ENCODE measurements at regions not wholly inside any gene's neighbourhood (a gene's known extent, or its start where the extent isn't known, plus 50 kb on each side); places are given as distances from the start of the nearest gene placed in this dataset.
A peak's percentile ranks its signal among the peaks of the same experiment; 100 is the strongest.

DNA sequence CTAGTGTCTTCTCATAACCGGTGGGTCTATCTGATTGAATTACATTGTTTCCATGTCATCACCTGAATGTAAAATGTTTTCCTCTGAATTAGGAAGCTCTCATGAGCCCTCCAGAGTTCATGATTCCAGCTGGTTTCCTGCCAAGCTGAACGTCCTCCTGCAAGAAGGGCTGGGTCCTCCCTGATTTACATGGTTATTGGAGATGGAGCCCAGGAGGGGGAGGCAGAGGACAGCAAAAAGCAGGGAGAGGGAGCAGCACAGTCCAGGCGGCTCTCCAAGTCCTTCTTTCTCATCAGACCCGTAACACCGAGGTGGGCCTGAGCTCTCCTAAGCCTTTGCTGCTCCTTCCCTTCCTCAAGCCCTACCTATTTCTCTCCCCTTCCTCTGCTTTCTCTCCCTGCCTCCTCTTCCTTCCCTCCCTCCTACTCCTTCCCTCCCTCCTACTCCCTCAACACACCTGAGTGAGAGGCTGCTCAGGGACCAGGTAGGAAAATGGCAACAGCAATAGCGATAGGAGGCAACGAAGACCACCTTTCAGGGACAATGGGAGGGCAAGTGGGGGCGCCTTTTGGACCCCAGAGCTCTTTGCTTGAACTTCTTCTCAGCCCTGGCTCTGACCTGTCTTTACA is 265.9 kb downstream of the PRDM2 start:
- DNase-seq (ENCODE audit: extremely low spot score), result no peak
- WGBS, result 37% methylated on average over 8 of the region's 8 CpGs
- Histone ChIP-seq H3K27me3 (peaks cover 0 to 18% (median 0%) of the 10 kb centered on the region in 4 donors), H3K9me3 (peaks cover 0 to 10% (median 4%) of the 10 kb centered on the region in 4 donors), H3K27ac (replicated peaks in 1 of 4) (no peak overlapping the region), H3K4me3 (no peak overlapping the region), H3K4me1 (no peaks in the 10 kb centered on the region), H3K36me3 (no peaks in the 10 kb centered on the region)
- intact Hi-C loops (cut with DNase I), result loop anchor here (10.0 kb wide), 1 partner anchor 1079 kb away; no protein-coding TSS in a partner anchor
- TF ChIP-seq POLR2A (IDR thresholded peaks at IDR 0.05; ENCODE audit: low read depth) (no peak), EP300 (IDR thresholded peaks at IDR 0.05) (no peak), POLR2AphosphoS5 (IDR thresholded peaks at IDR 0.05) (no peak)
- TF ChIP-seq, protein P1, sequence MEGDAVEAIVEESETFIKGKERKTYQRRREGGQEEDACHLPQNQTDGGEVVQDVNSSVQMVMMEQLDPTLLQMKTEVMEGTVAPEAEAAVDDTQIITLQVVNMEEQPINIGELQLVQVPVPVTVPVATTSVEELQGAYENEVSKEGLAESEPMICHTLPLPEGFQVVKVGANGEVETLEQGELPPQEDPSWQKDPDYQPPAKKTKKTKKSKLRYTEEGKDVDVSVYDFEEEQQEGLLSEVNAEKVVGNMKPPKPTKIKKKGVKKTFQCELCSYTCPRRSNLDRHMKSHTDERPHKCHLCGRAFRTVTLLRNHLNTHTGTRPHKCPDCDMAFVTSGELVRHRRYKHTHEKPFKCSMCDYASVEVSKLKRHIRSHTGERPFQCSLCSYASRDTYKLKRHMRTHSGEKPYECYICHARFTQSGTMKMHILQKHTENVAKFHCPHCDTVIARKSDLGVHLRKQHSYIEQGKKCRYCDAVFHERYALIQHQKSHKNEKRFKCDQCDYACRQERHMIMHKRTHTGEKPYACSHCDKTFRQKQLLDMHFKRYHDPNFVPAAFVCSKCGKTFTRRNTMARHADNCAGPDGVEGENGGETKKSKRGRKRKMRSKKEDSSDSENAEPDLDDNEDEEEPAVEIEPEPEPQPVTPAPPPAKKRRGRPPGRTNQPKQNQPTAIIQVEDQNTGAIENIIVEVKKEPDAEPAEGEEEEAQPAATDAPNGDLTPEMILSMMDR (IDR thresholded peaks at IDR 0.05), result peak; percentile 39 to 56 (median 43)

DNA sequence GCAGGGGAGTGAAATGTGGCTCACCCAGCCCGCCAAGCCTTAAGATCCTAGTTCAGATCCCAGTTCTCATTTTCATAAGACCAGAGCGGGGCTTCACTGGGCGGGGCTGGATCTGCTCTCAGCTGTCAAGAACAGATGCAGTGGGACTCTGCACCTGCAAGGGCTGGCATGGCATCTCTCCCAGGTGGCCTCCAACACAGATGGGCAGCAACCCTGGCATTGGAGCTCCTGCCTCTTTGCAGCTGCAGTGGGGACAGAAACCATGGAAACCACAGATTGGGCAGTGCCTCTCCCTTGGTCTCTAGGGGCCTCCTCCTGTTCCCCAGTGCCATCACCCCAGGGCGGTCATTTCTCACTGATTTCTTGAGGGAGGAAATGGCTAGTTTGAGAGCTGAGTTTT is 267.7 kb downstream of the PRDM2 start:
- Histone ChIP-seq H3K4me1 (no peaks in the 10 kb centered on the region), H3K27ac (replicated peaks in 1 of 4) (no peak overlapping the region), H3K4me3 (no peak overlapping the region), H3K36me3 (no peaks in the 10 kb centered on the region), H3K9me3 (peaks cover 0 to 21% (median 11%) of the 10 kb centered on the region in 4 donors), H3K27me3 (peaks cover 0 to 10% (median 0%) of the 10 kb centered on the region in 4 donors)
- DNase-seq (ENCODE audit: extremely low spot score), result no peak
- intact Hi-C loops (cut with DNase I), result loop anchor here (10.0 kb wide), 1 partner anchor 1077 kb away; no protein-coding TSS in a partner anchor
- TF ChIP-seq EP300 (IDR thresholded peaks at IDR 0.05), result no peak
- TF ChIP-seq, protein P1 (IDR thresholded peaks at IDR 0.05), result no peak
- TF ChIP-seq POLR2AphosphoS5 (IDR thresholded peaks at IDR 0.05), result no peak
- TF ChIP-seq POLR2A (IDR thresholded peaks at IDR 0.05; ENCODE audit: low read depth), result no peak
- WGBS, result 77% methylated on average over 3 of the region's 4 CpGs

DNA sequence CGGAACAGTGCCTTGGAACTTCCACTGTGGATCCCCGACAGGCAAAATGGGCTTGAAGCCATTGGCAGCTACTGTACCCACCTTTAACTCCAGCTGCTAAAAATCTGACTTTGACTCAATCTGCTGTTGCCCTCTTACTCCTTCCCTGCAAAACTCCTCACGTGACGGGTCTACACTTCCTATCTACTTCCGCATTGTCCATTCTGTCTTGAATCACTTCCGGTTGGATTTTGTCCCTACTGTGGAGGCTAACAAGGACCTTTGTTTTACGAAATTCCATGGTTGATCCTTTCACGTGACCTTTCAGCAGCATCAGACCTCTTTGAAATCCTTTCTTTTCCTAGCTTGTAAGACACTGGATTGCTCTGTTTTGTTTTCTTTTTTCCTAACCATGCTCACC is 268.4 kb downstream of the PRDM2 start:
- no peak for TF ChIP-seq POLR2A (IDR thresholded peaks at IDR 0.05; ENCODE audit: low read depth)
- TF ChIP-seq EP300 (IDR thresholded peaks at IDR 0.05), result no peak
- no peak for TF ChIP-seq POLR2AphosphoS5 (IDR thresholded peaks at IDR 0.05)
- TF ChIP-seq, protein P1 (IDR thresholded peaks at IDR 0.05), result no peak
- no peaks in the 10 kb centered on the region for H3K4me1 ChIP-seq
- no peak overlapping the region for H3K4me3 ChIP-seq
- peaks cover 0 to 10% (median 0%) of the 10 kb centered on the region in 4 donors for H3K27me3 ChIP-seq
- no peak overlapping the region for H3K27ac ChIP-seq (replicated peaks in 1 of 4)
- WGBS, result 86% methylated on average over 8 of the region's 8 CpGs
- H3K36me3 ChIP-seq, result no peaks in the 10 kb centered on the region
- DNase-seq (ENCODE audit: extremely low spot score), result no peak
- H3K9me3 ChIP-seq, result peaks cover 0 to 21% (median 11%) of the 10 kb centered on the region in 4 donors
- intact Hi-C loops (cut with DNase I), result loop anchor here (10.0 kb wide), 1 partner anchor 1076 kb away; no protein-coding TSS in a partner anchor

DNA sequence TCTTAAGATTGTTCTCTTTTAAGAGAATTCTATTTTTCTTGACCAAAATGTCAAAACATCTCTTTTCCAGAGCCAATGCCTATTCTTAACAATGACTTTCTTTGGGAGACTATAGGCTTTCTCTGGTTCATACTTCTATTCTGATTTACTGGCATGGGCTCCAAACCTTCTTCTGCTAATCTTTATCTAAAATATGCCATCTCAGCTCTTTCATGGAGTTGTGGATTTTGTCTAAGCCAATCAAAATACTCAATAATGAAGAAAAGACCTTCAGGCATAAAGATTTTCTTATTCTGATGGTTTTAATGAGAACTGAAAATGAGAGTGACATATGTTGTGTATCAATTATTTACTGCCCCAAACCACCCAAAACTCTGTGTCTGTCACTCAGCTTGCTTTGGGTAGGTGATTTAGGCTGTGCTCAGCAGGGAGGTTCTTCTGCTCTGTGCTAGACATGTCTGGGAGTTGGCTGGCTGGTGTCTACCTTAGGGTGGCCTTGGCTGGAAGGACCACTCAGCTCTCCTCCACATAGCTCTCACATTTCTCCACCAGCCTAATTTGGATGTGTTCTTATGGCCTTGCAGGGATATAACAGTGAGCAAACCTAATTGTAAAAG is 270.8 kb downstream of the PRDM2 start:
- intact Hi-C loops (cut with DNase I), result no loop called here
- Histone ChIP-seq H3K27ac (replicated peaks in 1 of 4) (no peak overlapping the region), H3K27me3 (no peaks in the 10 kb centered on the region), H3K4me3 (no peak overlapping the region), H3K36me3 (no peaks in the 10 kb centered on the region), H3K9me3 (peaks cover 0 to 21% (median 11%) of the 10 kb centered on the region in 4 donors), H3K4me1 (no peaks in the 10 kb centered on the region)
- no peak for DNase-seq (ENCODE audit: extremely low spot score)
- TF ChIP-seq POLR2AphosphoS5 (IDR thresholded peaks at IDR 0.05), result no peak
- no peak for TF ChIP-seq POLR2A (IDR thresholded peaks at IDR 0.05; ENCODE audit: low read depth)
- TF ChIP-seq, protein P1 (IDR thresholded peaks at IDR 0.05), result no peak
- TF ChIP-seq EP300 (IDR thresholded peaks at IDR 0.05), result no peak
